ENCODE measurements at regions not wholly inside any gene's neighbourhood (a gene's known extent, or its start where the extent isn't known, plus 50 kb on each side); places are given as distances from the start of the nearest gene placed in this dataset.
A peak's percentile ranks its signal among the peaks of the same experiment; 100 is the strongest.

- no peak overlapping the region for H3K4me3 ChIP-seq (ENCODE audit: low read length)
- TF ChIP-seq, protein P1, sequence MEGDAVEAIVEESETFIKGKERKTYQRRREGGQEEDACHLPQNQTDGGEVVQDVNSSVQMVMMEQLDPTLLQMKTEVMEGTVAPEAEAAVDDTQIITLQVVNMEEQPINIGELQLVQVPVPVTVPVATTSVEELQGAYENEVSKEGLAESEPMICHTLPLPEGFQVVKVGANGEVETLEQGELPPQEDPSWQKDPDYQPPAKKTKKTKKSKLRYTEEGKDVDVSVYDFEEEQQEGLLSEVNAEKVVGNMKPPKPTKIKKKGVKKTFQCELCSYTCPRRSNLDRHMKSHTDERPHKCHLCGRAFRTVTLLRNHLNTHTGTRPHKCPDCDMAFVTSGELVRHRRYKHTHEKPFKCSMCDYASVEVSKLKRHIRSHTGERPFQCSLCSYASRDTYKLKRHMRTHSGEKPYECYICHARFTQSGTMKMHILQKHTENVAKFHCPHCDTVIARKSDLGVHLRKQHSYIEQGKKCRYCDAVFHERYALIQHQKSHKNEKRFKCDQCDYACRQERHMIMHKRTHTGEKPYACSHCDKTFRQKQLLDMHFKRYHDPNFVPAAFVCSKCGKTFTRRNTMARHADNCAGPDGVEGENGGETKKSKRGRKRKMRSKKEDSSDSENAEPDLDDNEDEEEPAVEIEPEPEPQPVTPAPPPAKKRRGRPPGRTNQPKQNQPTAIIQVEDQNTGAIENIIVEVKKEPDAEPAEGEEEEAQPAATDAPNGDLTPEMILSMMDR (IDR thresholded peaks at IDR 0.05; ENCODE audit: insufficient read depth, low read depth, low read length, missing control alignments): no peak
- no peak for DNase-seq (ENCODE audit: low read depth)
These were observed 605.5 kb upstream of the FAM98A start for GRCh38 chr2:34204560-34204959.

DNA sequence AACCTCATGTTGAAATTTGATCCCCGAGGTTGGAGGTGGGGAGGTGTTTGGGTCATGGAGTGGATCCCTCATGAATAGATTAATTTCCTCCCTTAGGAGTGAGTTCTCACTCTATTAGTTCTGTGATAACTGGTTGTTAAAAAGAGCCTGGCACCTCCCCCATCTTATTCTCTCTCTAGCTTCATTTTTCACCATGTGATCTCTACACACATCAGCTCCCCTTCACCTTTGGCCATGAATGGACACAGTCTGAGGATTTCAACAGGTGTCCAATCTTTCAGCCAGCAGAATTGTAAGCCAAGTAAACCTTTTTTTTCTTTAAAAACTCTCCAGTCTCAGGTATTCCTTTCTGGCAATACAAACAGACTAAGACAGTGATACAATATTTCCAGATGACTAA lies 602.0 kb upstream of the FAM98A start:
- TF ChIP-seq, protein P1 (IDR thresholded peaks at IDR 0.05; ENCODE audit: insufficient read depth, low read depth, low read length, missing control alignments): no peak
- H3K4me3 ChIP-seq (ENCODE audit: low read length): no peak overlapping the region
- no peak for DNase-seq (ENCODE audit: low read depth)

GRCh38 chr2:34199971-34200370 lies 600.9 kb upstream of the FAM98A start:
- DNase-seq (ENCODE audit: low read depth): no peak
- TF ChIP-seq, protein P1 (IDR thresholded peaks at IDR 0.05; ENCODE audit: insufficient read depth, low read depth, low read length, missing control alignments): no peak
- H3K4me3 ChIP-seq (ENCODE audit: low read length): no peak overlapping the region

GRCh38 chr2:34193164-34193563 lies 594.1 kb upstream of the FAM98A start:
- TF ChIP-seq, protein P1 (IDR thresholded peaks at IDR 0.05; ENCODE audit: insufficient read depth, low read depth, low read length, missing control alignments): no peak
- H3K4me3 ChIP-seq (ENCODE audit: low read length): no peak overlapping the region
- no peak for DNase-seq (ENCODE audit: low read depth)

GRCh38 chr2:34188464-34189303 lies 589.6 kb upstream of the FAM98A start:
- DNase-seq (ENCODE audit: low read depth): peak; percentile 1
- no peak overlapping the region for H3K4me3 ChIP-seq (ENCODE audit: low read length)
- TF ChIP-seq, protein P1 (IDR thresholded peaks at IDR 0.05; ENCODE audit: insufficient read depth, low read depth, low read length, missing control alignments): no peak

DNA sequence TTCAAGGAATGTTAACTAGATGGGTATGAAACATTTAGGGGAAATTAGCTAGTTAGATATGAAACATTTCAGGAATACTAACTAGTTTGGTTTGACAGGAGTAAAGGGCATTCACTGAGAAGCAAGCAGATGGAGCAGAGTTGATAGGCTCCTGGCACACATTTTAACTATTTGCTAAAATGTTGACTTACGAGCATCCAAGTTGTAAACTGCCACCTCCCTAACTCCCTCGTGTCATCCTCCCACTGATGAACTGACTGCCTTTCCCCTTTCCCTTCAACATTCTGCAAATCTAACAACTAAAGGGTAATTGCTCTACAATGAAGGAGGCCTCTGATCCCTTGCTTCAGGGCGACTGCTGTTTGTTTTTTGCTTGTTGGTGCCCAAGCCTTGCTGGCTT lies 580.4 kb upstream of the FAM98A start:
- TF ChIP-seq, protein P1 (IDR thresholded peaks at IDR 0.05; ENCODE audit: insufficient read depth, low read depth, low read length, missing control alignments): no peak
- no peak overlapping the region for H3K4me3 ChIP-seq (ENCODE audit: low read length)
- no peak for DNase-seq (ENCODE audit: low read depth)

DNA sequence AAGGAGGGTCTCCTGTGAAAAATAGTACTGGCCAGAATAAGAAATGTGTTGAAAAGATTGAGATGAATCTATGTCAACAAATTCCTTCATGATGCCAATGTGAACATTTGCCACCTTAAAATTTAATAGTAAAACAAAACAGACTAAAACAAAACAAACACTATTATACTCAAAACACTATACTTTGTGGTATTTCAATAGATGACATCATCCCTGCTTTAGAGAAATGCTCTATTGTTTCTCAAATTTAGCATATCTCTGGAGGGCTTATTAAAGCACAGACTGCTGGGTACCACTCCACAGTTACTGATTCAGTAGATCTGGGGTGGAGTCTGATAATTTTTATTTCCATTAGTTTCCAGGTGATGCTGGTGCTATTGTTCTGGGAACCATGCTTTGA lies 579.4 kb upstream of the FAM98A start:
- H3K4me3 ChIP-seq (ENCODE audit: low read length): no peak overlapping the region
- no peak for DNase-seq (ENCODE audit: low read depth)
- TF ChIP-seq, protein P1 (IDR thresholded peaks at IDR 0.05; ENCODE audit: insufficient read depth, low read depth, low read length, missing control alignments): no peak
